ENCODE measurements at regions not wholly inside any gene's neighbourhood (a gene's known extent, or its start where the extent isn't known, plus 50 kb on each side); places are given as distances from the start of the nearest gene placed in this dataset.
A peak's percentile ranks its signal among the peaks of the same experiment; 100 is the strongest.

DNA sequence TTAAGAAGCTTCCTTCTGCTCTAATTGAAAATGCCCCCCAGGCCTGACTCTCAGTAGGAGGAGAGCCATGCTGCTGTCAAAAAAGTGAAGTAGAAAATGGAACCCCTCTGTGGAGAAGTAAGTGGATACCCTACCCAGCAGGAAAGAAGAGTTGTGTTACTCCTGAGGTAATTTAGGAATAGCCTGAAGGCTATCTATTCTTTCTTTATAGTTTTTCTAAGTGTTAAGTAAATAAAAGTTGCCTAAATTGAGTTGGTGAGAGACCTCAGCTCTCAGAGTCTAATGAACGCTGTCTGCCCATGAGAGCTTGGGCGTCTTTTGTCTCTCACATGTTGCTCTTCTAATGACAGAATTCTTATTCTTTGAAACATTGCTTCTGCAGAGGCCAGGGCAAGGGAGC is 116.2 kb downstream of the NSUN3 start:
- DNase-seq (ENCODE audit: low read depth in 4 of 4, low spot score in 1 of 4) = no peak

DNA sequence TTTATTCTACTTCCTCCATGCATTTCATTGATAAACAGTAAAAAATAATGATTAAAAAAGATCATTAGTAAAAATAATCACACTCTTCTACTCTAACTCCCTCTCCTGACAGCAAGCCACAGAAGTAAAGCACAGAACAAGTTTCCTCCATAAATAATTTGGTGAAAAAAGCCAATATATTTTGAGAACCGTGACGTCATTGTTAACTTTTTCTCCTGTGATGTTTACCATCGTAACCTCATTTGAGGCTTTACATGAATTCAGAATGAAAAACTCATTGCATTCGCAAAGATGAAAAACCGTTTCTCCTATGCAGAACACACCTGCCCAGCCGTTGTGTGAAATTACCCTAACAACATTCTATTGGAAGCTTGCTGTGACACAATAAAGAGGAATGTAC is 120.7 kb downstream of the NSUN3 start:
- no peak for DNase-seq (ENCODE audit: low read depth in 4 of 4, low spot score in 1 of 4)

DNA sequence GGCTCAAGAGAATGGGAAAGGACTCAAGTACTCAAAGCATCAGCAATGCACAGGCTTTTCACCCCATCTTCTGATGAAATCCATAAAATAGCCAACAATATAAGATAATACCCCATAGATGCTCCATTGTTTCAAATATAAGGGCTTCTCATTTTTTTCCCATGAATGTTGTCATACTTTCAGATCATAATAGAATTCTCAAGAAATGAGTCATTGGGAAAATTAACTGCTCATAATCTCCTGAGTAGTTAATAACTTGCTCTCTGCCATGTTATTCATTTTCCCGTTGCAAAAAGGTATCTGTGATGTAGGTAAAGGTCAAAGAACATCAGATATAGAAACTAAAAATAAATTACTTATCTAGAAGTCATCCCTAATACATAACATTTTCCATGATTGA is 121.9 kb downstream of the NSUN3 start:
- no peak for DNase-seq (ENCODE audit: low read depth in 4 of 4, low spot score in 1 of 4)

DNA sequence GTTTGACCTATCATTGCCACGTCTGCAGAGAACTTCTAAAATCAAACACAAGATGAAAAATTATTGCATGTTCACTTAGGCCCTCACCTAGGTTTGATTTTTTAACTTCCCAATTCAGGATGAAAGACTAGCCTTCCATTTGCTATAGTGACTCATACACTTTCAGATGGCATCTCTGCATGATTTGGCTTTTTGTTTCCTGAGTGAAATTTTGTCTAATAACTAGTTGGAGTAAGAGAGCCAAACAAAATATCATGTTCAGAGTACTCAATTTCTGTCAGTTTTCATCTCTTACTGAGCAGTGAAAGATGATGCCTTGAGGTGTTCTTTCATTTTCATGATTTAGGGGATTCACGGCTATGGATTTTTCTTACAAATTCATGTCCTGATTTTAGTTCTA is 122.9 kb downstream of the NSUN3 start:
- DNase-seq (ENCODE audit: low read depth in 4 of 4, low spot score in 1 of 4) = no peak

DNA sequence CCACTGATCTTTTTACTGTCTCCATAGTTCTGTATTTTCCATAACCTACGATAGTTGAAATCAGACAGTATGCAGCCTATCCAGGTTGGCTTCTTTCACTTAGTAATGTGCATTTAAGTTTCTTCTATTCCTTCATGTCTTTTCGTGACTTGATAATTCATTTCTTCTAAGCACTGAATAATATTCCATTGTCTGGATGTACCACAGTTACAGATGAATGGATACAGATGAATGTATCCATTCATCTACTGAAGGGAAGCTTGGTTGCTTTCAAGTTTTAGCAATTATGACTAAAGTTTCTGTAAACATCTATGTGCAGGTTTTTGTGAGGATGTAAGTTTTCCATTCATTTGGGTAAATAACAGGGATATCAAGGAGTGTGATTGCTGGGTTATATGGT is 124.8 kb downstream of the NSUN3 start:
- DNase-seq (ENCODE audit: low read depth in 4 of 4, low spot score in 1 of 4) = no peak

DNA sequence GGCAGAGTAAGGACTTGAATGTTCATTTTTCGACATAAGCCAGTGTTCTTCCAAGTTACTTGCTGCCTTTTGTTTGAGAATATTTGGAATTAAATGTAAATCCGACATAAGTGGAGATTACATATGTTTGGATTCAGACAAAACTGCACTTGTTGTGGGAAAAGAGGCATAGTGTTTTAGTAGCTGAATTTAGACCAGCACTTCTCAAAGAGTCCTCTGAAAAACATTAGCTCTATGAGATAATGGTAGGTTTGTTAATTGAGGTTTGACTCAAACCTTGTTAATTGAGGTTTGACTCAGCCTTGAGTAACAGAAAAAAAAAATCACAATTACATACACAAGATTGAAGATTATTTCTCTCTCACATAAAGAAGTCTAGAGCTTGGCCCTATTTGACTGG is 132.5 kb downstream of the NSUN3 start:
- no peak for DNase-seq (ENCODE audit: low read depth in 4 of 4, low spot score in 1 of 4)

DNA sequence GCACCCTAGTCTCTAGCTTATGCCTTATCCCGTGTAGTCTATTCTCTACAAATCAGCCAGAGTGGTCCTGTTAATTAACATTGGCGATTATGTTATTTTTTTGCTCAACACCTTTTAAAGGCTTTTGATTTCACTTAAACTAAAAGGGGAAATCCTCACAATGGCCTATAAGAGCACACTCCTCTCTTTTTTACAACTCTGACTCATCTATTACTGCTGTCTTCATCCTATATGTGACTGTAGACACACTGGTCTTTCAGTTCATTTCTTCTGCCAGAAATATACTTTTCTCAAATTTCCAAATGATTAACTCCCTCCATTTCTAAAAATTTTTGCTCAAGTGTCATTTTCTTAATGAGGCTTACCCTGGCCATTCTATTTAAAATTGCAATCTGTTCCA is 143.4 kb downstream of the NSUN3 start:
- no peak for DNase-seq (ENCODE audit: low read depth in 4 of 4, low spot score in 1 of 4)

DNA sequence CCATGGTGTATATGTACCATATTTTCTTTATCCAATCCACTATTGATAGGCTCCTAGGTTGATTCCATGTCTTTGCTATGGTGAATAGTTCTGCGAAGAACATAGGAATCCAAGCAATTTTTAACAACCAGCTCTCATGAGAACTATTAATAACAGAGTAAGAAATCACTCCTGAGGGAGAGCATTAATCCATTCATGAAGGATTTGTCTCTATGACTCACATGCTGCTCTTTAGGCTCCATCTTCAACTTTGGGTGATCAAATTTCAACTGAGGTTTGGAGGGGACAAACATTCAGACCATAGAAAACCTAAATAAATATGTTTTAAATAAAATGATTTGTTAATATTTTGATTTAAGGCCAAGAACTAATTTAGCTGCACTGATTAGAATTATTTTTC is 147.4 kb downstream of the NSUN3 start:
- DNase-seq (ENCODE audit: low read depth in 4 of 4, low spot score in 1 of 4) = no peak

DNA sequence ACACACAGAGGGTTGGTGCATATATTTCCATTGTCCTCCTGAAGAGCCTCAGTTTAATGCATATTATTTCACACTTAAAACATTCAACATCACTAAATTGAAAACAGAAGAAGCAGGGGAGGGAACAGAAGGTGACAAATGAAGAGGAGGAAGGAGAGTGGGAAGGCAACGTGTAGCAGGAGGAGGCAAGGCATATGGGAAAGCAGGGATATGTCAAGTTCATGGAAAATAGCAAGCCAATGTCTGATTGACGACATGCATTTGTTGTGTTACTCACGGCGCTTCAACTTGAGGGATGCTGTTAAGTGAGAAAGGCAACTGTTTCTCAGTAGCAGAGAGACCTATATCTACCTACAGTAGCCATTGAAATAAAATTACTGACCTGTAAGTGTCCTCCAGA is 154.5 kb downstream of the NSUN3 start:
- no peak for DNase-seq (ENCODE audit: low read depth in 4 of 4, low spot score in 1 of 4)

DNA sequence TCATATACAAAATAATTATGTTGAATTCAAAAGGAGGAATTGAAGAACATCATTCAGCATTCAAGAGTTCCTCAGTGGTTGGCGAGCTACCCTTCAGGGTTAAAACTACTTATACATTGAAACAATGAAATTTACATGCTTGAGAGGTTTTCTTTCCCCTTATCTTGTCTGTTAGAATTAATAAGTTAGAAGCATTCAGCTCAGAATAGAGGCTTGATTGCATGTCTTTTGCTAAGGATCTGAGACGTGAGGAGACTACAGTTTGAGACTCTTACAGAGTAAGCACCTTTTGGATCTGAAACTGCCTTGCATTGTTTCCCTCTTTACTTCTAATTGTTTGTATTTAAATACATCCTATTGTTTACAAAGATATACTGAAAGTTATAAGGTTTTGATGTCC is 157.6 kb downstream of the NSUN3 start:
- no peak for DNase-seq (ENCODE audit: low read depth in 4 of 4, low spot score in 1 of 4)

DNA sequence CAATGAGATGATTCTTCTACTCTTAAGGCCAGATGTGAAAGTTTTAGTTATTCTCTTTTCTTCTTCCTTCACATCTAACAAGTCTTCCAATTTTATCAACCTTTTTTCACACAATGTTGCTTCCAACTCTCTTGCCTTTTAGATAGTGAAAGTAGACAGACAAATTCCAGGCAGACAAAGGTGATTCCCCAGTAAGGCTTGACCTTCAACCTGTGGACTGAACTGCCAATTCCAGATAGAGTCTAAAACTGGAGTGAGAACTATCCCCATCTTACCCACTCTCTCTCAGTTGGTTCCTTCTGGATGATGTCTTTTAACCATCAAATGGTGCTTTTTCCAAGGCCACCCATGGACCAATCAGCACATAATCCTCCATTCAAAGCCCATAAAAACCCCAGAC is 159.0 kb downstream of the NSUN3 start:
- DNase-seq (ENCODE audit: low read depth in 4 of 4, low spot score in 1 of 4) = no peak

DNA sequence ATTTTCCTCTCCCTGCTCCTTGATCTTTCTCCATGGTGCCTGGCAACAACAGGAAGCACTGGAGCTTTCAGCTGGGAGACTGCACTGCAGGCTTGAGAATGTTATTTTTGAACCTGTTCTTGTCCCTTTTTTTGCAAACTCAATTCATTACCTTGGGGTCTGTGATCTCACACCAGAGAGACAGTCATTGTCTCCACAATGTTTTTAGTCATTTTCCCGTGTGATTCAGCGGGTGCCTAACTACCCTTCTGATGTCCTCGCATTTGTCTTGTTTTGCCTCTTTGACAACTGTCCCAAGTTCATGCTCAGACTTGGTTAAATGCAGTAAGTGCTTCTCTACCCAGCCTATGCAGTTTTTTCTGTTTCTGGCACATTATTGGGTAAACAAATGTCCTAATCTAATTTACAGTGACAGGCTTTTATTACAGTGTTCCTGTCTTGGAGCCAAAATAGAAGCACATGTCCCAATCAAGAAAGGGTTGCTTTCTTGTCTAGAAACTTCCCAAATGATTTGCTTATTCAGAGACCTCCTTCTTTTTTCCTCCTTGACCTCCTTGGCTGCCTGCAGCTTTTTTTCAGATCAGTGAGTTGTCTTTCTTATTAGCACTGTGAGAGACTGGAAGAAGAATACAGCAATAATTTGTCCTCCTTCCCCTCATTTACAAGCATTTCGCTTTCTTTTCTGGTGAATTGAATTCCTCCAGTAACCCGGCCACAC is 162.4 kb downstream of the NSUN3 start:
- DNase-seq (ENCODE audit: low read depth in 4 of 4, low spot score in 1 of 4) = no peak

DNA sequence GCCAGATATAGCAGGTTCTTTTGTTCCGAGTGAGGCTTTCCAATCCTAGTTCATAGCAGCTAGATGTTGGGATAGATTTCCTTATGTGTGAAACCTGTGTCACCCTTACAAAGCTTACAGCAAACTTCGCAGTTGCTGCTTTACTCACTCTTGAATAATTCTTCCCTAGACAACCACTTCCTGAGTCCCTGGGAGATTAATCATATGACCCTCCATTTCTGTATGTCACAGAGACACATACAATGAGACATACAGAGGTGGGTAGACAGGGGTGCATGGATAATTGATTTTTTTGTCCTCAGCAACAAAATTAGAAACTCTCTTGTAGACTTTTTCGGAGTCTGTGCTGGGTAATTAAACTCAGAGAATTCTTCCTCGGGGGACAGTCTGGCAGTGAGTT is 163.2 kb downstream of the NSUN3 start:
- DNase-seq (ENCODE audit: low read depth in 4 of 4, low spot score in 1 of 4) = no peak

DNA sequence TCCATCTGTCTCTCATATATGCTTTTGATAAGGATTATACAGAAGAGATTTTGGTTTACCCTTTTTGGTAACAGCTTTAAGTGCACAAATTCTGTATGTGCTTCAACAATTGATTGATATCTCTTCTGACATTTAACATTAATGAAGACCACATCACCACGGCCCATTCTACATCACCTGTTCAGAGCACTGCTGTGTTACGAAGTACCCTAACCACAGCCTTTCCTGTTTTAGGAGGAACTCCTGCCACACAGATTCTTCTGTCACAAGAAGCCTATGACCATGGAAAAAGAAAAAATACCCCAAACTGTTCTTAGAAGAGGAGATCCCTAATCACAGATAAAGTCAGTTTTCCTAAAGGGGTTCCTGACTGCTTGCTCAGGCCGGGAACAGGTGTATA is 170.1 kb downstream of the NSUN3 start:
- no peak for DNase-seq (ENCODE audit: low read depth in 4 of 4, low spot score in 1 of 4)

DNA sequence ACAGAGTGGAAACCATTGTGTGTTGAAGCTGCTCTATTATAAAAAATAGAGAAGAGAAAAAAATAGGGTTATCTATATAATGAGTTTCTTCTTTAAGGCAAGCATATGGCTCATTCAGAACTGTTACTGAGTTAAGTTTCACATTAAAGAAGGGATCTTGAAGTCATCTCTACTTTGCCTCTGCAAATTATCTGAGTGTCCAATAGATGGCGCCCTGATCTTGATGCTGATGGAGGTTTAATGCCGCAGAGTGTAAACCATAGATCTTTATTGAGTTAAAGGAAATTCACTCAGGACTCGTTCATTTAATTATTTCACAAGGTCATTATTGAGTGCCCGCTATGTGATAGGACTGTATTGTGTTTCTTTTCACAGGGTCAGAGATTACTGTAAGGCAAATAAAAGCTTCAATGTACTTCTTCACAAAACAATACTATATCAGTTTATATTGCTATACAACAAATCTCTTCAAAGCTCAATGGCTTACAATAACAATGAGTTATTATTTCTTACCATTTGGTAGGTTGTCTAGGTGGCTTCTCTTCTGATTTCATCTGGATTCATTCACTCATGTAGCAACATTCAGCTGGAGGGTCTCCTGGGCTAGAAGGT is 171.4 kb downstream of the NSUN3 start:
- no peak for DNase-seq (ENCODE audit: low read depth in 4 of 4, low spot score in 1 of 4)

DNA sequence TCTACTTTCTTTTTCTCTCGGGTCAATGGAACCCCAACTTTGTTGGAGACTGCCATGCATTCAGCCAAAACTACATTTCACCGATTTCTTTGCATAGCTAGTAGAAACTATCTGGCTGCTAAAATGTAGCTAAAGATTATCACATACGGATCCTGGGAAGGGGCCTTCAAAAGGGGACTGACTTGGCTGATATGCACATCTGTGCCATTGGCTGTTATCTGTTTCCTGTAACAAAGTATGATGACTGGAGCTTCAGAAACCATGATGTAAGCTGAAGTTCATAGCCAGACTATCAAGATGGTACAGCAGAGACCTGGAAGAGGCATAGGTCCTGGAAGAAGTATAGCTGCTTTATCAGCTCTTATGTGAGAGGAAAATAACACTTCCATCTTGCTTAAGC is 179.1 kb downstream of the NSUN3 start:
- DNase-seq (ENCODE audit: low read depth in 4 of 4, low spot score in 1 of 4) = no peak

DNA sequence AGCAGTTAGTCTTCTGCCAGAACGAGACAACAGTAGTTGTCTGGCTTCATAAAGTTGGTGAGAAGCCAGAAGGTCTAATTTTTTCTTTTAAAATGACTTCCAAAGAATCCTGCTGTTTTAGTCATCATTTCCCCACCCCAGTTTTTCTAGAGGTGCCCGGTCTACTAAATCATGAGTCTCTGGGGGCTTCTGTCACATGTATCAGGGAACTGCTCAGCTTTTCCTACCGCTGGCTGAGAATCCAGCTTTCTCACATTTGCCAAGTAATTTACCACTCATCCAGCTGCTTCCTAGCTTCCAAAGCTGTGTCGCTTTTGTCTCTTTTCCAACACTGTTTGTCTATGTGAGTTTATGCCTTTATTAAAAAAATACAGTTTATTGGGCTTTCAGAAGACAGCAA is 183.3 kb downstream of the NSUN3 start:
- DNase-seq (ENCODE audit: low read depth in 4 of 4, low spot score in 1 of 4) = no peak

DNA sequence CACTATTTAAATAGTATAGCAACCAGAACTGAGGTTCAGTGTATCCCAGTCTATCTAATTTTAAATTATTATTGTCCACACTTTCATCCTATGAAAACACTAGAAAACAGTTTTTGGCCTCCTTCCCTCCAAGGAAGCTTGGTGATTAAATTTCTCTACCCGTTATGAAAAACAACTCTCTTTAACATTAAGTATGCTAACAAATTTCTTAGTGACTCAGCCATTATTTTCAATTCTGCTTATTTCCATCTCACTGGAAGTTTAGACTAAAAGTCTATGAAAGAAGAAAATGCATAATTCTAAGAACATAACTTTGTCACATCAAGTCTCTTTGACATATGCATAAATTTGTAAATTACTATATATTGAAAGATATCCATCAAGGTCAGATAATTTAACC is 185.2 kb downstream of the NSUN3 start:
- DNase-seq (ENCODE audit: low read depth in 4 of 4, low spot score in 1 of 4) = no peak

DNA sequence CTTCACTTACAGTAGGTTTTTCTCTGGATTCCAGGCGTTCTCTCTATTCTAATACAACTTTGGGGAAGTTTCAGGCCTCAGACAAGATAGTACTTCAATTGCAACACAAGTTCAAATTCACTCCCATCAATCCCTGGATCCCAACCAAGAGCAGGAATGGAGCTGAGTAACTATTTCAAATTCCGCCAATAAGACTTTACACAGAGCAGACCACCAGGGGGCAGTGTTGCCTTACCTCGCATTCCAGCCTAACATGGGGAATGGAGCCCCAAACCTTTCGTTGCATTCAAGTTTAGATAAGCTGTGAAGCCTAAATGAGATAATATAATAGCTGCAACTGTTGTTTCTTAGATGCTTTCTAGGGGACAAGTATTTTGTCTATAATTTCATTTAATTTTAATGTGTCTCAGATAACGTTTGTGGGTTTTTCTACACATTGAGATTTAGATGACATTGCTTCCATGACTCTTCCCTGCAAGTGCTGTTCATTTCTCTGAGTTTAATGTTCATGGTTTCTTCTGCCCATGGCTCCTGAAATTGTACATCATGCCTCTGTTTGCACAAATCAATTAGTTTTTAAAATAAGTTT is 186.7 kb downstream of the NSUN3 start:
- peak; percentile 26 to 51 (median 42) for DNase-seq (ENCODE audit: low read depth in 4 of 4, low spot score in 1 of 4)

DNA sequence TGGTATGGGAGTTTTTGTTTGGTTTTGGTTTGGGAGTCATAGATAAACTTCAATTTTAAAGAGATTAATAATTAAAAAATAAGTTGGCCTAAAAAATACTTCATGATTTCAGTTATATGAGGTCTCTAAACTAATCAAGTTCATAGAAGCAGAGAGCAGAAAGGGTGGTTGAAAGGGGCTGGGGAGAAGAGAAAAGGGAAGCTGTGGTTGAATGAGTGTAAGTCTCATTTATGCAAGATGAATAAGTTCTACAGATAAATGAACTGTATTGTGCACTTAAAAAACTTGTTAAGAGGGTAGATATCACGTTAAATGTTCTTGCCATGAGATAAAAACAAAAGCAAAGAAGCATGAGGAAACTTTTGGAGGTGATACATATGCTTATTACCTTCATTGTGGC is 188.7 kb downstream of the NSUN3 start:
- no peak for DNase-seq (ENCODE audit: low read depth in 4 of 4, low spot score in 1 of 4)

DNA sequence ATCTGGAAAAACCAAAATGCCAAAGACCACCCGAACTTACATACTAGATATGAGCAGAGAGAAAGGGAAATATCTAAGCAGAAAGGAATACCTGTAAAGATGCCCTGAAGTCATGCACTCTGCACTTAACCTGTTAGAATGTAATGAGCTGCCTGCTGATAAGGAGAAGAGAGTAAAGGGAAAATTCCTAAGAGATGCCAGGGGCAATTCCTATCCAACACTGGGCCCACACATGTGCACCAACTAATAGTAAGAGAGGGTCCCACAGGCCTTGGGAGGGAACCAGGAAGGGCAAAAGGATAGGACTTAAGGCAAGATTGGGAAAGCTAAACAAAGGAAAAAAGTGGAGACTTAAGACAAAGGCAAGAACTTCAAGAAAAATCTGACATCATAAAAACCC is 189.5 kb downstream of the NSUN3 start:
- DNase-seq (ENCODE audit: low read depth in 4 of 4, low spot score in 1 of 4) = no peak

DNA sequence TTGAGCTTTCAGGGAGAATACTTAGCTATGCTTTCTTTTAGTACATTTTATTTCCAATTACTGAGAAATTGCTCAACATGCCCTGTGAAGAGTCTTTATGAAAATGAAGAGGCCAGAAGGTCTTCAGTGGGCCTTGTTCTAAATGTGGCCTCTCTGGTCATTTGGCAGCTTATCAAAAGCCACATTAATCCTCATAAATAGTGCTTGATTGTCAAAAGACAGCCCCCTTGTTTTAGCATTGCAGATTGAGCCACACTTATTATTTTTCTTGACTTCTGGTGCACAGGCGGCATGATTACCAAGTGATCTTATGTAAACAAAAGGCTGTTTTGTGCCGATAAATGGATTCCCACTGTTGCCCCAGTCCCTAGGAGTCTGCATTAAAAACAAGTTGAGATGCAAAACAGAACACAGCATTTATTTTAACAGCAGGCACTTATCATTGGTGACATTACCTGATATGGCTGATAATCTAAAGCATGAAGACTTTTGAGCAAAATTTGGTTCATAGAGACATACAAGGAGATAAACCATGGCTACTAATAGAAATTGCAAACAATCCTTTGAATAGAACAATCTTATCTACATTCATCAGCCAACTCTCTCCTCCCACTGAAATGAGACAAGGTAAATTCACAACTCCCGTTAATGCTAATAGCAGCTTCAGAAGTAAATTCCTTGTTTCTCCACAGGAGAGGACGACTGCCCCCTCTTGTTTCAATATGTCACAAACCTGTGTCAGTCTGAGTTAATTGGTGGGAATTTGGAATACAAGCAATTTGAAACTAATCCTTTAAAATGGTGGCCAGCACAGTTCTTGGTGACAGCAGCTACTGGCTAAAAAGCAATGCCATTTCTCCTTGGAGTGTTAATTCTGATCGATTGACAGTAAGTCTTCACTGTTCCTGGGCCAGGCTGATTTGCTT is 194.3 kb downstream of the NSUN3 start:
- DNase-seq (ENCODE audit: low read depth in 4 of 4, low spot score in 1 of 4) = no peak

Measured in stimulated activated CD4-positive, alpha-beta T cell treated with anti-CD3 and anti-CD28 coated beads, Interleukin-1b, Interleukin-23, amount 100 ng/mL, for 24 hours (primary cell).